Limb (tissue), 2 donors: ENCODE measurements at regions not wholly inside any gene's neighbourhood (a gene's known extent, or its start where the extent isn't known, plus 50 kb on each side); places are given as distances from the start of the nearest gene placed in this dataset.

Source experiments
- DNase-seq, 2 donors: peaks; one replicate each; pipeline ENCODE4 v3.0.0-alpha.2; 2016; ENCODE audit errors: extremely low spot score in 2 of 2

DNA sequence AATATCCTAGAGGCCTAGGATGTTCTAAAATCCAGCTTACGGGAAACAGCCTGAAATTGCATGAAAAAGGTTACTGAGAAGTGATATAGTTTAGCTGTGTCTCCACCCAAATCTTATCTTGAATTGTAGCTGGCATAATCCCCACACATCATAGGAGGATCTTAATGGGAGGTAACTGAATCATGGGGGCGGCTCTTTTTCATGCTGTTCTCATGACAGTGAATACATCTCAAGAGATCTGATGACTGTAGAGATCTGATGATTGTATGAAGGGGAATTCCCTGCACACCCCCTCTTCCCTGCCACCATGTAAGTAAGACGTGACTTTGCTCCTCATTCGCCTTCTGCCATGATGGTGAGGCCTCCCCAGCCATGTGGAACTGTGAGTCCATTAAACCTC is 385.6 kb upstream of the ID2 start:
- no peak for DNase-seq

- no peak for DNase-seq
These were observed 384.3 kb upstream of the ID2 start for GRCh38 chr2:8297376-8298231.

DNA sequence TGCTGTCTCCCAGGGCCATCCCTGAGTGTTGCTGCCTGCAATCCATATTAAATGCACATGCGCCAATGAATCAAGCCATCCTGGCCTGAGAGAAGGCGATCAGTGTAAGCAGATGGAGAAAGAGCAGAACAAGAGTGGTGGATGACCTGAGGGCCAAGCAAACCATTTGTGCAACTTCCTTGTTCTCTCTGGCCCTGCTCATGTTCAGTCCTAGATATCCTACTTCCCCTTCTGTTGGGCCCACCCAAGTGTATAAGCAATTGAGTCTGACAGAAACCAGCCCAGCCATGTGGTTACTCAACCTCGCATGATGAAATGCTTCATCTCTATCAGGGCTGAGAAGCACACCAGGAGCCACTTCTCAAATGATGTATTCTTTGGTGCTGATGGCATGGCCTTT is 383.1 kb upstream of the ID2 start:
- no peak for DNase-seq

DNA sequence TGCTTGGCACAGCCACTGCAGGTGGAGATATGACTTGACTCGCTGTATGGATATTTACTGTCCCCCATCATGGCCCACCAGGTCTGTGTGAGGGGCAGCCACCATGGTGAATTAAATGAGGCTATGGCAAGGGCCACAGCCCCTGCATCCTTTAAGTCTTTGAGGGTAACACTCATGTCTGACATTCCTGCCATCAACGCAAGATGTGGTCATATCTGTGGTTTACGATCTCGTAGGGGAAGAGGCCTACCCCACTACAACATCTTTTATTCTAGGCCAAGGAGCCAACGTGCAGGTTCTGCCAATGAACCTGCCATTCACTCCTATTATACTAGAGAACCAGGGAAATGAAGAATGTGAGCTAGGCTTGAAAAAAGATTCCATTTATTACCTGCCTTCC is 381.6 kb upstream of the ID2 start:
- peak in 1 of 2 donors; percentile 1 for DNase-seq

DNA sequence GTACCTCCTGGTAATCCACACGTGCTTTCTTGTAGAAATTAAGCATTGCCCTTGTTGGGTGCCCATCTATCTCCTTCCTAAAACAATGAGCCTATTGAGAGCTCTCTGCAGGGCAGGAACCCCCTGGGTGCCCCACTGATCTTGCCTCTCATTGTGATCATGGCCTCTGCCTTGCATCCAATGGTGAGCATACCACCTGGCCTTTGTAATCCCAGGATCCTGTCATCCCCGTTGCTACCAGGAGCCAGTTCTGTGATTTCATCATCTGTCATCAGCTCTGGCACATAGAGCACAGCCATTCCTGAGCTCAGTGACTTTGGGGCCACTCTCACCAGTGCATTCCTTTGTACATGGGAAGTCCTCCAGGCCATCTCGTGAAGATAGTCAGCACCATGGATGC is 381.0 kb upstream of the ID2 start:
- peak in 1 of 2 donors; percentile 0 for DNase-seq

DNA sequence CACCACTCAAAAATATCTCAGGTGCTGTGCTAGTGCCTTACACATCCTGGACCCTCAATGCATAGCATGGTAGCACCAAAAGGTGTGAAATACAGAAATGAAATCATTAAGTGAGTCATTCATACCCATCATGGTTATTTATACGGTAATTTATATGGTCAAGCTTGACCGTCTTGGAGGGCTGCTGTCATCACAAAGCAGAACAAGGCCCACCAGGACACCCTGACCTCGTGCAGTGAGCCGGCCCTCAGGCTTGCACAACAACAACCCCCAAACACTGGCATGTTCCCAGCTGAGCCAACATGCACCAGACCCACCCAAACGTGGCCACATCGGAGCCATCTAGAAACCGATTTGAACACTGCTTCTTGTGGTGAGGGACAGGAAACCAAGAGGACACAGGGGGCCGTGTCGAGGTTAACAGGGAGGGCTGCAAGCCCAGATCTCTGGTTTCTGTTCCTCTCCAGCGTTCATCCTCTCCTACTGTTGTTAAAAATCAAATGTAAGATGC is 378.5 kb upstream of the ID2 start:
- peak in 1 of 2 donors; percentile 28 for DNase-seq

GRCh38 chr2:8304821-8305766 is 376.8 kb upstream of the ID2 start:
- DNase-seq: peak in 1 of 2 donors; percentile 6

- DNase-seq: no peak
These were observed 375.1 kb upstream of the ID2 start for GRCh38 chr2:8306530-8307351.

DNA sequence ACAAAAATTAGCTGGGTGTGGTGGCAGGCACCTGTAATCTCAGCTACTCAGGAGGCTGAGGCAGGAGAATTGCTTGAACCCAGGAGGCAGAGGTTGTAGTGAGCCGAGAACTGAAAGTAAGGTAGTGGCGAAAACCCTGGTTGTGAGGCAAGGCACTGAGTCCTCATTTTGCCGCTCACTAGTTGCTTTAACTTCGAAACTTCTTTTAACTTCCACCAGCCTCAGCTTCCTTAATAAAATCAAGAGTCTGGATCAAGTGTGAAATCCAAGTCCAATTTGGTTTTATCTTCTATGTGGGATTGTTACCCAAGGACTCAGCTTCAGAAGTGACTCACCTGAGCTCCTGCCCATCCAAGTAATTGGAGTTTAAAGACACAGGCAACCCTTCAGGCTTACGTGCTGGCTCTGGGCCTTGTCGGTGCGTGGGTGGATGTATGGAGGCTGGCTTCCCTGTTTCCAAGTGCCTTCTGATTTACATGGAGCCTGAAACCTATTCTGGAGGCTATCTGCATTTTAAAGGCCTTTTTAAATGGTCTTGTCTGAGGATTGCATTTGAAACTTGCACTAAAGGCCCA is 374.2 kb upstream of the ID2 start:
- no peak for DNase-seq

- no peak for DNase-seq
These were observed 372.7 kb upstream of the ID2 start for GRCh38 chr2:8309131-8309530.

DNA sequence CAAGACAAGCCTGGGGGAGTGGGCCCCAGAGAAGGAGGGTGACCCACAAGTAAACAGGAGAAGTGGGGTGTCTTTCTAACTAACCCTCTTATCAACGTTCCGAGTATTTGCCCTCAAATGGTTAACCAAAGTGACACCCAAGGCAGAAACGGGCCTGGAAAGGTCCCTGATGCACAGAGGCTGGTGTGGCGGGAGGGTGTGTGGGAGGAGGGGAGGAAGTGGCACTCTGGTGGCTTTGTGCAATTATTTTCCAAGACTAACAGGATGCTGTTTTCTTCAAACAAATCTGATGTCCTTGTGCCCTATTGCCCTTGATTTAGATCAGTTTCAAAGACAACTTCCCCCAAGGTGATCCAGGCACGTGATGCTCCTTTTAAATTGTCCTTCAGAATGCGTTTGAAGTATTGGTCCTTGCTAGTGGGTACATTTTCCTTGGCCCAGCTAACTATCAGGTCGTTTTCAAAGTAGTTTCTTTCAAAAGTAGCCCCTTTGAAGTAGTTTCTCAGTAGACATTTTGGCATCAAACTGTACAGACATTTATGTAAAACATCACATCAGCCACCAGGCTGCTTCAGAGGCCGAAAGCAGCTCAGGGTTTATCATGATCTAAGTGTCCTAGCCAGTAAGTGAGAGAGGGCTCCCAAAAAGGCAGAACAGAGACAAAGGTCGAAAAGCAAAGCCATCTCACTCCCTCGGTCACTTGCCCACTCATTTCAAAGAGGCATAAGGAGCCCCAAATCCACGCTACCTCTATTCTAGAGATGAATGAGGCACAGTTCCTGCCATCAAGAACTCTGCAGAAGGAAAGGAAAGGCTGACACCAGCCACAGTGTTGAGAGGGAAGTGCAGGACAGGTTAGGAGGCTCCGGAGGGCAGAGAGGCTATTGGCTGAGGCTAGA is 371.1 kb upstream of the ID2 start:
- DNase-seq: peak in 1 of 2 donors; percentile 7

- DNase-seq: peak in 1 of 2 donors; percentile 5
These were observed 369.6 kb upstream of the ID2 start for GRCh38 chr2:8312221-8312620.

- DNase-seq: peak in 1 of 2 donors; percentile 14
These were observed 368.7 kb upstream of the ID2 start for GRCh38 chr2:8312861-8313830.

- DNase-seq: peak in 1 of 2 donors; percentile 4
These were observed 367.8 kb upstream of the ID2 start for GRCh38 chr2:8314063-8314462.

DNA sequence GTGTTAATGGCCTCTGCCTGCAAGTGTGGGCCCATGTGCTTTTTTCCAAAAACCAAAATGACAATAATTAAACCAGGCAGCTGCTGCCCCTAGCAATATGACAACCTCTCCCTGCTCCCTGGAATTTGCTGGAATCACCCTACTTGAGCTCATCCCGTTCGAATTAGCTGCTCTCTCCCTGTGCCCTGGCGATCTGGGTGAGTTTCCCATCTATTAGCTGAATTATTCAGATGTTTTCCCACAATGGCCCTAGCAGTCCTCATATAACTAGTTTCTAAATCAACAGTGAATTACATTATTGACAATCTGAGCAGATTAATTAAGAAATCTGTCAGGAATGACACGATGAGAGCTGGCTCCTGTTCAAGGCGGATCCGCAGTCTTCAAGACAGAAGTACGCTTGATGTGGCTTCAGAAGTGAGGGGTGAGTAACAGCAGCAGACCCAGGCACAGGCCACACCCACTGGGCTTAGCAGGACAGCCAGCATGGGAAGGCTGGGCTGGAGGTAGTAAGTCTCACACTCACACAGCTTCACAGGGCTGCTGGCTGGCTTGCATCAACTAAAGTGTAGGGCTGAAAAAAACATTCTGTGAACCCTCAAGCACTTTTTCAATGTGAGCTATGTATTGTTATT is 366.2 kb upstream of the ID2 start:
- peak in 1 of 2 donors; percentile 21 for DNase-seq

GRCh38 chr2:8316356-8316755 is 365.5 kb upstream of the ID2 start:
- DNase-seq: no peak

- DNase-seq: peak in 1 of 2 donors; percentile 1
These were observed 364.4 kb upstream of the ID2 start for GRCh38 chr2:8317418-8317817.

DNA sequence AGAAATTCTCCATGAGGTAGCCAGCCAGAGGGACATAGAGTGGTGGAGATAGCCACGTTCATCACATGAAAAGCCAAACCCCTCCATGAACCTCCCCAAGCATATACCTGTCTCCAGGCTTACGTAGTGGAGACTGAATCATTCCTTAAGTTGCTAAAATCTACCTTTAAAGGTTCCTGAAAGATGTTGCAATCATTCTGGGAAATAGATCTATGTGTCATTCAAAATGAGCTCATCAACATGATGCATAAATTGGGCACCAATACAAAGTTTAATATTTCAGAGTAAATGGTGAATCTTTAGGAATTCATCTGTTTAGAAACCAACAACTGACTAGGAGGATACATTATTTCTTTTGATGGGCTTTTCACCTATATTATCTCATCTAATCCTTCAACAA is 362.6 kb upstream of the ID2 start:
- no peak for DNase-seq
